Smooth muscle cell (in vitro differentiated cells): ENCODE measurements at regions not wholly inside any gene's neighbourhood (a gene's known extent, or its start where the extent isn't known, plus 50 kb on each side); places are given as distances from the start of the nearest gene placed in this dataset.

Experiments
- DNase-seq: peaks from one replicate; lab custom pipeline; 2025; ENCODE audit not compliant: unreplicated experiment; lab: John Stamatoyannopoulos, UW
- H2AFZ ChIP-seq: fragments of 200-600 bp; sonication (generic); 2 replicates; pipeline ENCODE4 v1.6.0; 2016; ENCODE audit warnings: antibody characterized with exemption, low read depth, mild to moderate bottlenecking
- H3F3A ChIP-seq: fragments of 200-600 bp; sonication (generic); 2 replicates; pipeline ENCODE4 v1.6.0; 2017; ENCODE audit warnings: antibody characterized with exemption, low read depth
- H3K27ac ChIP-seq: fragments of 200-600 bp; sonication (generic); 2 replicates; pipeline ENCODE4 v1.5.1; 2016; ENCODE audit warnings: low read depth, mild to moderate bottlenecking
- H3K27me3 ChIP-seq: fragments of 200-600 bp; sonication (generic); 2 replicates; pipeline ENCODE4 v1.6.1; 2016; ENCODE audit warnings: low read depth, mild to moderate bottlenecking
- H3K36me3 ChIP-seq: fragments of 200-600 bp; sonication (generic); 2 replicates; pipeline ENCODE4 v1.5.1; 2016; ENCODE audit warnings: low read depth
- H3K4me1 ChIP-seq: fragments of 200-600 bp; sonication (generic); 2 replicates; pipeline ENCODE4 v1.5.1; 2016; ENCODE audit warnings: low read depth
- H3K4me2 ChIP-seq: fragments of 200-600 bp; sonication (generic); 2 replicates; pipeline ENCODE4 v1.6.0; 2016; ENCODE audit warnings: mild to moderate bottlenecking
- H3K4me3 ChIP-seq: fragments of 200-600 bp; sonication (generic); 2 replicates; pipeline ENCODE4 v1.5.1; 2016; ENCODE audit warnings: mild to moderate bottlenecking
- H3K79me2 ChIP-seq: fragments of 200-600 bp; sonication (generic); 2 replicates; pipeline ENCODE4 v1.6.0; 2016; ENCODE audit warnings: low read depth, mild to moderate bottlenecking
- H3K9ac ChIP-seq: fragments of 200-600 bp; sonication (generic); 2 replicates; pipeline ENCODE4 v1.6.0; 2016; ENCODE audit warnings: low read depth
- H3K9me3 ChIP-seq: fragments of 200-600 bp; sonication (generic); replicated peaks from 2 replicates; pipeline ENCODE4 v1.5.1; 2016; ENCODE audit warnings: low read depth
- H4K20me1 ChIP-seq: fragments of 200-600 bp; sonication (generic); 2 replicates; pipeline ENCODE4 v1.6.0; 2016; ENCODE audit warnings: low read depth
- WGBS: methylation state at CpG from one replicate; pipeline ENCODE4 v1.1.7; 2016; ENCODE audit warnings: low lambda C conversion rate; 5-methylcytosine and 5-hydroxymethylcytosine counted together
- TF ChIP-seq, protein P1 (sequence below): fragments of 200-600 bp; sonication (generic); IDR thresholded peaks from 2 replicates; pipeline ENCODE4 v1.5.1; 2017; ENCODE audit warnings: borderline replicate concordance, mild to moderate bottlenecking, antibody characterized with exemption; ENCODE audit not compliant: insufficient read depth, poor library complexity, severe bottlenecking

DNA sequence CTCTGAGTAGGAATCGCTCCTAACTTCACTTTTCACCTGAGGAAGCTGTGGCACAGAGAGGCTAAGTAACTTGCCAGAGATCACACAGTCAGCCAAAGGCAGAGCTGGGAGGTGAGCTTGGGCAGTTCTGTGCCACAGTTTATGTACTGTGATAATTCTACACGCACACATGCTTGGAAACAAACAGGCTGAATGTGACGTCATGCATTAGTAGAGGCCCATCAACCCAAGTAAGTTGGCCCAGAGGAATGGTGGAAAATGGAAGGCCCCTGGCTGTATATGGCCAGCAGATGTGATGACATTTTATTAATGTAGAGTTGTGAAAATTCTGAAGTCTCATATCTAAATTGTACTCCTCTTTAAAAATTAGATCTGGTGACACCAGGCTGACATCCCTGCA, 394.0 kb downstream of the MIAT start:
- Histone ChIP-seq H3K9me3 (no peaks in the 10 kb centered on the region), H3K27ac (no peak overlapping the region), H3K36me3 (no peaks in the 10 kb centered on the region), H3K27me3 (peaks cover 43% of the 10 kb centered on the region), H3K4me1 (no peaks in the 10 kb centered on the region), H3K4me2 (no peak overlapping the region), H3K4me3 (no peak overlapping the region), H3F3A (no peaks in the 10 kb centered on the region), H3K9ac (no peak overlapping the region), H4K20me1 (no peaks in the 10 kb centered on the region), H2AFZ (no peak overlapping the region), H3K79me2 (no peaks in the 10 kb centered on the region)
- TF ChIP-seq, protein P1, sequence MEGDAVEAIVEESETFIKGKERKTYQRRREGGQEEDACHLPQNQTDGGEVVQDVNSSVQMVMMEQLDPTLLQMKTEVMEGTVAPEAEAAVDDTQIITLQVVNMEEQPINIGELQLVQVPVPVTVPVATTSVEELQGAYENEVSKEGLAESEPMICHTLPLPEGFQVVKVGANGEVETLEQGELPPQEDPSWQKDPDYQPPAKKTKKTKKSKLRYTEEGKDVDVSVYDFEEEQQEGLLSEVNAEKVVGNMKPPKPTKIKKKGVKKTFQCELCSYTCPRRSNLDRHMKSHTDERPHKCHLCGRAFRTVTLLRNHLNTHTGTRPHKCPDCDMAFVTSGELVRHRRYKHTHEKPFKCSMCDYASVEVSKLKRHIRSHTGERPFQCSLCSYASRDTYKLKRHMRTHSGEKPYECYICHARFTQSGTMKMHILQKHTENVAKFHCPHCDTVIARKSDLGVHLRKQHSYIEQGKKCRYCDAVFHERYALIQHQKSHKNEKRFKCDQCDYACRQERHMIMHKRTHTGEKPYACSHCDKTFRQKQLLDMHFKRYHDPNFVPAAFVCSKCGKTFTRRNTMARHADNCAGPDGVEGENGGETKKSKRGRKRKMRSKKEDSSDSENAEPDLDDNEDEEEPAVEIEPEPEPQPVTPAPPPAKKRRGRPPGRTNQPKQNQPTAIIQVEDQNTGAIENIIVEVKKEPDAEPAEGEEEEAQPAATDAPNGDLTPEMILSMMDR: no peak
- DNase-seq: no peak
- WGBS: 48% methylated on average over 3 of the region's 3 CpGs

DNA sequence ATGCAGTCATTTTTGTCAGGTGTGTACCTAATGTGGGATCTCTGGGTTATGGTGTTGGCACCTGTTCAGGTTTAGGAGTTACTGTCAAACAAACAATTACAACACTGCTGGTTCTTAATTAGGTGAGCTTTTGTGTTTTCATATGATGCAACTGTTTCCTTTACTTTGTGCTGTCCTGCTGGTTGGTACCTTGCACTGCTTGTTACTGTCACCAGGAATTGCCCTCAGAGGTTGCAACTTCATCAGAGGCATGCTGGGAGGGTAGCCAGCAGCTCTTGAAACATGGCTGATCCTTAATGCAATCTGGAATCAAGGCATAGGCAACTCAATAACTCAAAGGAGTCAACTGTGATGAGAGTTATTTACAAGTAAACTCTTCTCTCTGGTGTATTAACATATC, 400.3 kb downstream of the MIAT start:
- Histone ChIP-seq H3K9ac (no peak overlapping the region), H2AFZ (no peak overlapping the region), H3F3A (no peaks in the 10 kb centered on the region), H3K36me3 (no peaks in the 10 kb centered on the region), H3K4me2 (no peak overlapping the region), H3K9me3 (no peaks in the 10 kb centered on the region), H3K4me3 (no peak overlapping the region), H3K27ac (no peak overlapping the region), H4K20me1 (no peaks in the 10 kb centered on the region), H3K27me3 (peaks cover 50% of the 10 kb centered on the region), H3K4me1 (no peaks in the 10 kb centered on the region), H3K79me2 (no peaks in the 10 kb centered on the region)
- no peak for DNase-seq
- TF ChIP-seq, protein P1: no peak

DNA sequence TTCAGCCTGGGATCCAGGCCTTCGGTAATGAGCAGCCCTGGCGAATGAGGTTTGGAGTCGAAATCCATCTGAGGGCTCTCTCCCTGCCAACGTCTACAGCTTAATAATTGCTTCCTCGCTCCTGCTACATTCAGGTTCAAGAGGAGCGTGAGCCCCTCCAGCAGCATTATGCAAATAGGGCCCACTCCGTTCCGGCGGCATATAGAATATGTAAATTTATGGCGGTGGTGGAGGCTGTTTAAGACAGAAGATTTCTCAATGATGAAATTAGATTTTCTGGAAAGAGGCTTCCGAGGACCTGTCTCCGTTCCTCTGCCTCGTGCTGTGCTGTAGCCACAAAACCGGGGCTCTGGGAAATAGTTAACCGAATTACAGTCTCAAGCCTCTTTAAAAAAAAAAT, 402.8 kb downstream of the MIAT start:
- 77% methylated on average over 15 of the region's 15 CpGs for WGBS
- DNase-seq: no peak
- no peaks in the 10 kb centered on the region for H4K20me1 ChIP-seq
- no peak overlapping the region for H3K4me3 ChIP-seq
- no peaks in the 10 kb centered on the region for H3K79me2 ChIP-seq
- H2AFZ ChIP-seq: no peak overlapping the region
- no peak overlapping the region for H3K9ac ChIP-seq
- H3K9me3 ChIP-seq: no peaks in the 10 kb centered on the region
- TF ChIP-seq, protein P1: no peak
- peaks cover under 1% of the 10 kb centered on the region for H3K4me1 ChIP-seq
- H3F3A ChIP-seq: no peaks in the 10 kb centered on the region
- peaks cover 60% of the 10 kb centered on the region for H3K27me3 ChIP-seq
- no peaks in the 10 kb centered on the region for H3K36me3 ChIP-seq
- no peak overlapping the region for H3K27ac ChIP-seq
- no peak overlapping the region for H3K4me2 ChIP-seq

- TF ChIP-seq, protein P1: no peak
- Histone ChIP-seq H3K9me3 (no peaks in the 10 kb centered on the region), H3K9ac (no peak overlapping the region), H3K36me3 (no peaks in the 10 kb centered on the region), H3K27me3 (peaks cover 60% of the 10 kb centered on the region), H3K27ac (no peak overlapping the region), H3K4me3 (no peak overlapping the region), H2AFZ (no peak overlapping the region), H4K20me1 (no peaks in the 10 kb centered on the region), H3F3A (no peaks in the 10 kb centered on the region), H3K4me2 (no peak overlapping the region), H3K4me1 (peaks cover 5% of the 10 kb centered on the region), H3K79me2 (no peaks in the 10 kb centered on the region)
- 89% methylated on average over 2 of the region's 2 CpGs for WGBS
- DNase-seq: no peak
Measured at GRCh38 chr22:27062910-27063309, 405.5 kb downstream of the MIAT start.
